AG08396 (cell line): ENCODE measurements at regions not wholly inside any gene's neighbourhood (a gene's known extent, or its start where the extent isn't known, plus 50 kb on each side); places are given as distances from the start of the nearest gene placed in this dataset.
"Not testable (repeated sequence)": the region's sequence is repeated elsewhere in the genome, so short reads cannot be mapped to it uniquely, and the experiment has no call there.

ENCODE experiments used
- DNase-seq: peaks from one replicate; pipeline ENCODE4 v3.0.0; 2012; ENCODE audit warnings: low spot score, mixed read lengths

GRCh38 chrY:10958122-10958521 is 1430.4 kb downstream of the TSPY10 start:
- not testable (repeated sequence) for DNase-seq

GRCh38 chrY:10973422-10973821 is 1445.7 kb downstream of the TSPY10 start:
- DNase-seq, result no peak

GRCh38 chrY:10986655-10987054 is 1459.0 kb downstream of the TSPY10 start:
- DNase-seq, result no peak

GRCh38 chrY:10987626-10988025 is 1459.9 kb downstream of the TSPY10 start:
- no peak for DNase-seq

GRCh38 chrY:10993955-10994354 is 1466.3 kb downstream of the TSPY10 start:
- no peak for DNase-seq

- DNase-seq, result not testable (repeated sequence)
Measured at GRCh38 chrY:10999715-11000114, 1472.0 kb downstream of the TSPY10 start.

- not testable (repeated sequence) for DNase-seq
Measured at GRCh38 chrY:11014229-11014628, 1486.5 kb downstream of the TSPY10 start.

GRCh38 chrY:11022734-11023133 is 1495.1 kb downstream of the TSPY10 start:
- no peak for DNase-seq

- DNase-seq, result no peak
Measured at GRCh38 chrY:11044234-11044883, 1516.7 kb downstream of the TSPY10 start.

- no peak for DNase-seq
Measured at GRCh38 chrY:11063486-11063885, 1535.8 kb downstream of the TSPY10 start.

- no peak for DNase-seq
Measured at GRCh38 chrY:11063960-11064359, 1536.3 kb downstream of the TSPY10 start.

- no peak for DNase-seq
Measured at GRCh38 chrY:11064376-11064775, 1536.7 kb downstream of the TSPY10 start.

- no peak for DNase-seq
Measured at GRCh38 chrY:11069271-11069670, 1541.6 kb downstream of the TSPY10 start.

- DNase-seq, result no peak
Measured at GRCh38 chrY:11070250-11071113, 1542.8 kb downstream of the TSPY10 start.

GRCh38 chrY:11085801-11086200 is 1558.1 kb downstream of the TSPY10 start:
- not testable (repeated sequence) for DNase-seq

GRCh38 chrY:11097498-11097897 is 1569.8 kb downstream of the TSPY10 start:
- DNase-seq, result not testable (repeated sequence)

GRCh38 chrY:11098419-11098818 is 1570.7 kb downstream of the TSPY10 start:
- not testable (repeated sequence) for DNase-seq

- no peak for DNase-seq
Measured at GRCh38 chrY:11099004-11099403, 1571.3 kb downstream of the TSPY10 start.

GRCh38 chrY:11100472-11100871 is 1572.8 kb downstream of the TSPY10 start:
- DNase-seq, result not testable (repeated sequence)

GRCh38 chrY:11102987-11103386 is 1575.3 kb downstream of the TSPY10 start:
- DNase-seq, result not testable (repeated sequence)

- DNase-seq, result peak; percentile 16
Measured at GRCh38 chrY:11107127-11107918, 1579.6 kb downstream of the TSPY10 start.

- DNase-seq, result not testable (repeated sequence)
Measured at GRCh38 chrY:11151724-11152123, 1549.3 kb upstream of the USP9Y start.
